ENCODE measurements at regions not wholly inside any gene's neighbourhood (a gene's known extent, or its start where the extent isn't known, plus 50 kb on each side); places are given as distances from the start of the nearest gene placed in this dataset.
A peak's percentile ranks its signal among the peaks of the same experiment; 100 is the strongest.

DNA sequence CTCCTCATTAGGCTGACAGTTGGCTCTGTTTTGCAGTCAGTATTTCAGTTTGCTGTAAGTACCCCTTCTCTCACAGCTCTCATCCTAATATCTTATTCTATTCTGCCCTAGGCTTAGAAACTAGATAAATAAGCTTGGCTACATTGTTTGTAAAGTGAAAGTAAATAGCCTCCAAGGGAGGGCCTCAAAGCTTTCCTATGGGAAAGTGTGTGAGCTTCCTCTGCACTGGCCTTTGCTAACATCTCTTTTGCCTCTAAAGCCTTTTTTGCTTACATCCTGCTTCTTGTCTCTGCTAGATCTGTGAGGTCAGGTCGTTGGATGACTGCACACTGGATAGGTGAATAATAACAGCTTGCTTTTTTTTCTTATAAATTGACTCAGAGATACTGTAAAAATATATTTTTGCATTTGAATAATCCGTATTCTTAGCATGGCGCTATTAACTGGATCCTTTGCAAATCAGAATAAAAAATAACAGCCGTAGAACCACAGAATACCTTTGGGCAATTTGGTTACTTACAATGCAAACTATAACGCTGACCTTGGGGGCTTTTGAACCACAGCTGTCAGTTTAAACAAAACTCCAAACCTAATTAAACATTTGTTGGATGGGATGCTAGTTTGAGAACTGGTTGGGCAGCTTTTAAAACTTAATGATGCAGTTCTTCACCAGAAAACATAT is 55.1 kb downstream of the TTC6 start:
- Mint-ChIP-seq H3K27me3 (ENCODE audit: unreplicated experiment) (peaks cover 2% of the 10 kb centered on the region), H3K4me3 (ENCODE audit: unreplicated experiment) (no peak overlapping the region), H3K27ac (ENCODE audit: unreplicated experiment) (peak overlapping the region; percentile 43), H3K4me1 (ENCODE audit: unreplicated experiment) (peaks cover 12% of the 10 kb centered on the region), H3K9me3 (ENCODE audit: unreplicated experiment) (no peaks in the 10 kb centered on the region), H3K36me3 (ENCODE audit: low read depth, unreplicated experiment) (no peaks in the 10 kb centered on the region)
- DNase-seq (ENCODE audit: low spot score), result no peak
- TF ChIP-seq, protein P1, sequence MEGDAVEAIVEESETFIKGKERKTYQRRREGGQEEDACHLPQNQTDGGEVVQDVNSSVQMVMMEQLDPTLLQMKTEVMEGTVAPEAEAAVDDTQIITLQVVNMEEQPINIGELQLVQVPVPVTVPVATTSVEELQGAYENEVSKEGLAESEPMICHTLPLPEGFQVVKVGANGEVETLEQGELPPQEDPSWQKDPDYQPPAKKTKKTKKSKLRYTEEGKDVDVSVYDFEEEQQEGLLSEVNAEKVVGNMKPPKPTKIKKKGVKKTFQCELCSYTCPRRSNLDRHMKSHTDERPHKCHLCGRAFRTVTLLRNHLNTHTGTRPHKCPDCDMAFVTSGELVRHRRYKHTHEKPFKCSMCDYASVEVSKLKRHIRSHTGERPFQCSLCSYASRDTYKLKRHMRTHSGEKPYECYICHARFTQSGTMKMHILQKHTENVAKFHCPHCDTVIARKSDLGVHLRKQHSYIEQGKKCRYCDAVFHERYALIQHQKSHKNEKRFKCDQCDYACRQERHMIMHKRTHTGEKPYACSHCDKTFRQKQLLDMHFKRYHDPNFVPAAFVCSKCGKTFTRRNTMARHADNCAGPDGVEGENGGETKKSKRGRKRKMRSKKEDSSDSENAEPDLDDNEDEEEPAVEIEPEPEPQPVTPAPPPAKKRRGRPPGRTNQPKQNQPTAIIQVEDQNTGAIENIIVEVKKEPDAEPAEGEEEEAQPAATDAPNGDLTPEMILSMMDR (IDR thresholded peaks at IDR 0.05; ENCODE audit: unreplicated experiment), result no peak

DNA sequence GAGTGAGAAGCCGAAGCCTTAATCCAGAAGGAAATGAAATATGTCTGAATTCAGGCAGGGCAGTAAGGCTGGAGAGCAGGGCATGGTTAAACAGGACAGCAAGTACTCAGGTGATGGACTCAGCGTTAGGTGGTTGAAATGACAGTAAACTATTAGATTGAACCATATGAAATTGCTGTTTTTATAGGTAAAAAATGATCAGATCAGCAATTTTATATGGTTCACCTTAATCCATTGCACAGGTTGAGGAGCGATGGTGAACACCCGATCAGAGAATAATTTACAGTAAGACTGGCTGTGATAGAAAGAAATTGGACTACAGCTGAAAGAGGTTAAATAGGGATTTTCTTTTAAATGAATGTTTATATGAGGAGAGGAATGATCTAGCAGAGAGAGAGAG is 56.6 kb downstream of the TTC6 start:
- H3K27ac Mint-ChIP-seq (ENCODE audit: unreplicated experiment), result no peak overlapping the region
- TF ChIP-seq, protein P1 (IDR thresholded peaks at IDR 0.05; ENCODE audit: unreplicated experiment), result no peak
- no peak overlapping the region for H3K4me3 Mint-ChIP-seq (ENCODE audit: unreplicated experiment)
- peaks cover 12% of the 10 kb centered on the region for H3K4me1 Mint-ChIP-seq (ENCODE audit: unreplicated experiment)
- DNase-seq (ENCODE audit: low spot score), result no peak
- no peaks in the 10 kb centered on the region for H3K9me3 Mint-ChIP-seq (ENCODE audit: unreplicated experiment)
- peaks cover 2% of the 10 kb centered on the region for H3K27me3 Mint-ChIP-seq (ENCODE audit: unreplicated experiment)
- no peaks in the 10 kb centered on the region for H3K36me3 Mint-ChIP-seq (ENCODE audit: low read depth, unreplicated experiment)

DNA sequence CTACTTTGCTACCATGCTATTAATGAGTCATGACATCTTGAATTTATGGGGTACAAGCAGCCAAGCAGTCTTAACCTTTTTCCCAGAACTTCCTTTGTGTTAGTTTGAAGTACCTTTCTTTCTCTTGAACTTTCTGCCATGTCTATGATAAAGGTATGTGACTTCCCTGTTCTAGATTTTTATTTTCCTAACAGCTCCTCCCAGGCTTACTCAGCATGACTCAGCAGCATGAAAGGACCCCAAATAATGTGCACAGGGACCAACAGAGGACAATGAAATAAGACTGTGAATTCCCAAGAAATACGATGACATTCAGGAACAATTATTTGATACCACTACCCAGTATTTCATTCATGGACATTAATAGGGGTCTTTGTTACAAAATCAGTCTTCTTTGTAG is 60.0 kb downstream of the TTC6 start:
- Mint-ChIP-seq H3K9me3 (ENCODE audit: unreplicated experiment) (no peaks in the 10 kb centered on the region), H3K4me1 (ENCODE audit: unreplicated experiment) (peaks cover 10% of the 10 kb centered on the region), H3K27me3 (ENCODE audit: unreplicated experiment) (no peaks in the 10 kb centered on the region), H3K36me3 (ENCODE audit: low read depth, unreplicated experiment) (no peaks in the 10 kb centered on the region), H3K4me3 (ENCODE audit: unreplicated experiment) (no peak overlapping the region), H3K27ac (ENCODE audit: unreplicated experiment) (no peak overlapping the region)
- no peak for DNase-seq (ENCODE audit: low spot score)
- TF ChIP-seq, protein P1 (IDR thresholded peaks at IDR 0.05; ENCODE audit: unreplicated experiment), result no peak

DNA sequence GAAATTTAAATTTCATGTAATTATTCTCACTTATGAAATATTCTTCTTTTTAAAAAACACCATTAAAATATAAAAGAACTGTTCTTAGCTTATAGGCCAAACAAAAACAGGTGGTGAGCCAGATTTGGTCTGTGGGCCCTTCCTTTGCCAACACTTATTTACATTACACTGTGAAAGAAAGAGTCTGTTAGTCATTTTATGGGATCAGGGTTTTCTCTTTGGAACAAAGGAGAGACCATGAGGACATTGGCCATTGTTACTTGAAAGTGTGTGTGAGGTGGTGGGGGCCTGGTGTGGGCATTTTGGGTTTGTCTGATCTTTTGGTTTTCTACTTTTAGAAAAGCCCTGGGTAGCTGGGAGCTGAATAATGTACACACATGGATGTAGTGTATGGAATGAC is 62.7 kb downstream of the TTC6 start:
- H3K4me3 Mint-ChIP-seq (ENCODE audit: unreplicated experiment), result no peak overlapping the region
- DNase-seq (ENCODE audit: low spot score), result no peak
- no peaks in the 10 kb centered on the region for H3K36me3 Mint-ChIP-seq (ENCODE audit: low read depth, unreplicated experiment)
- no peak overlapping the region for H3K27ac Mint-ChIP-seq (ENCODE audit: unreplicated experiment)
- TF ChIP-seq, protein P1 (IDR thresholded peaks at IDR 0.05; ENCODE audit: unreplicated experiment), result no peak
- H3K4me1 Mint-ChIP-seq (ENCODE audit: unreplicated experiment), result peaks cover 4% of the 10 kb centered on the region
- no peaks in the 10 kb centered on the region for H3K27me3 Mint-ChIP-seq (ENCODE audit: unreplicated experiment)
- H3K9me3 Mint-ChIP-seq (ENCODE audit: unreplicated experiment), result no peaks in the 10 kb centered on the region

DNA sequence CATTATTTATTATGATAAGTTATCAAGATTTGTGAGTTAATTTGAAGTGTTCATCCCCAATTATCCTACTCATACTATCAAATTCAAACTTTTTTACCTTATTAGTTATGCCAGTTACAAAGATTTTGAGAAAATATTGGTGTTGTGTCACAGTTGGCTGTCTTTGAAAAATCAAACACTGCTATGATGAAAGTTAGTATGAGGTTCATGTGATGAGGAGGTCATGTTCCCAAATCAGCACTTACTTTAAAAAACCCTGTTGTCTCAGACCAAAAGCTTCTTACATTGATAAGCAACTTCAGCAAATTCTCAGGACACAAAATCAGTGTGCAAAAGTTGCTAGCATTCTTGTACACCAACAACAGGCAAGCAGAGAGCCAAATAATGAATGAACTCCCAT is 68.1 kb downstream of the TTC6 start:
- Mint-ChIP-seq H3K4me3 (ENCODE audit: unreplicated experiment) (no peak overlapping the region), H3K9me3 (ENCODE audit: unreplicated experiment) (no peaks in the 10 kb centered on the region), H3K4me1 (ENCODE audit: unreplicated experiment) (peaks cover under 1% of the 10 kb centered on the region), H3K27me3 (ENCODE audit: unreplicated experiment) (no peaks in the 10 kb centered on the region), H3K36me3 (ENCODE audit: low read depth, unreplicated experiment) (no peaks in the 10 kb centered on the region), H3K27ac (ENCODE audit: unreplicated experiment) (no peak overlapping the region)
- TF ChIP-seq, protein P1 (IDR thresholded peaks at IDR 0.05; ENCODE audit: unreplicated experiment), result no peak
- DNase-seq (ENCODE audit: low spot score), result no peak

Measured in endothelial cell (in vitro differentiated cells).